ENCODE measurements at regions not wholly inside any gene's neighbourhood (a gene's known extent, or its start where the extent isn't known, plus 50 kb on each side); places are given as distances from the start of the nearest gene placed in this dataset.
"Not testable (repeated sequence)": the region's sequence is repeated elsewhere in the genome, so short reads cannot be mapped to it uniquely, and the experiment has no call there.

DNA sequence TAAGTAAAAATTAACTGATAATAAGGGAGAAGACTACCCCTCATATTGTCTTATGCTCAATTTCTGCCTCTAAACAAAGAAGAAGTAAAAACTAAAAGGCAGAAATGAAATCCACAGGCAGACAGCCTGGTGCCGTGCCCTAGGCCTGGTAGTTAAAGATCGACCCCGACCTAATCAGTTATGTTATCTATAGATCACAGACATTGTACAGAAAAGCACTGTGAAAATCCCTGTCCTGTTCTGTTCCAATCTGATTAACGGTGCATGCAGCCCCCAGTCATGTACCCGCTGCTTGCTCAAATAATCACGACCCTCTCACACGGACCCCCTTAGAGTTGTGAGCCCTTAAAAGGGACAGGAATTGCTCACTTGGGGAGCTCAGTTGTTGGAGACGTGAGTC, 465.9 kb downstream of the TRAM1L1 start:
- TF ChIP-seq, protein P1, sequence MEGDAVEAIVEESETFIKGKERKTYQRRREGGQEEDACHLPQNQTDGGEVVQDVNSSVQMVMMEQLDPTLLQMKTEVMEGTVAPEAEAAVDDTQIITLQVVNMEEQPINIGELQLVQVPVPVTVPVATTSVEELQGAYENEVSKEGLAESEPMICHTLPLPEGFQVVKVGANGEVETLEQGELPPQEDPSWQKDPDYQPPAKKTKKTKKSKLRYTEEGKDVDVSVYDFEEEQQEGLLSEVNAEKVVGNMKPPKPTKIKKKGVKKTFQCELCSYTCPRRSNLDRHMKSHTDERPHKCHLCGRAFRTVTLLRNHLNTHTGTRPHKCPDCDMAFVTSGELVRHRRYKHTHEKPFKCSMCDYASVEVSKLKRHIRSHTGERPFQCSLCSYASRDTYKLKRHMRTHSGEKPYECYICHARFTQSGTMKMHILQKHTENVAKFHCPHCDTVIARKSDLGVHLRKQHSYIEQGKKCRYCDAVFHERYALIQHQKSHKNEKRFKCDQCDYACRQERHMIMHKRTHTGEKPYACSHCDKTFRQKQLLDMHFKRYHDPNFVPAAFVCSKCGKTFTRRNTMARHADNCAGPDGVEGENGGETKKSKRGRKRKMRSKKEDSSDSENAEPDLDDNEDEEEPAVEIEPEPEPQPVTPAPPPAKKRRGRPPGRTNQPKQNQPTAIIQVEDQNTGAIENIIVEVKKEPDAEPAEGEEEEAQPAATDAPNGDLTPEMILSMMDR (IDR thresholded peaks at IDR 0.05): not testable (repeated sequence)
- not testable (repeated sequence) for TF ChIP-seq POLR2A (IDR thresholded peaks at IDR 0.05)

Measured in suprapubic skin (tissue), 3 donors.